ENCODE measurements at regions not wholly inside any gene's neighbourhood (a gene's known extent, or its start where the extent isn't known, plus 50 kb on each side); places are given as distances from the start of the nearest gene placed in this dataset.

GRCh38 chr3:184491867-184492615, 69.5 kb upstream of the EPHB3 start:
- peaks cover 64% of the 10 kb centered on the region for H3K27me3 Mint-ChIP-seq (ENCODE audit: low read depth, unreplicated experiment)
- no peaks in the 10 kb centered on the region for H3K4me1 ChIP-seq (ENCODE audit: insufficient read depth, low read length)
- H3K27me3 ChIP-seq (ENCODE audit: insufficient read depth, low read length) = peaks cover 66% of the 10 kb centered on the region
- no peaks in the 10 kb centered on the region for H3K9me3 ChIP-seq (ENCODE audit: insufficient read depth, low read depth, low read length)
- H4K20me1 ChIP-seq (ENCODE audit: insufficient read depth, low read length) = no peaks in the 10 kb centered on the region
- H3K4me1 Mint-ChIP-seq (ENCODE audit: low read depth, unreplicated experiment) = no peaks in the 10 kb centered on the region
- no peaks in the 10 kb centered on the region for H3K79me2 ChIP-seq (ENCODE audit: insufficient read depth, low read length)
- no peak overlapping the region for H3K27ac Mint-ChIP-seq (ENCODE audit: unreplicated experiment)
- no peak overlapping the region for H3K27ac ChIP-seq (ENCODE audit: low read depth, low read length)
- H3K36me3 ChIP-seq (ENCODE audit: insufficient read depth, low read length) = no peaks in the 10 kb centered on the region
- DNase-seq (ENCODE audit: low read depth) (no peak), FAIRE-seq (no peak)
- peak overlapping the region; percentile 30 for H3K4me3 Mint-ChIP-seq (ENCODE audit: unreplicated experiment)
- H3K4me2 ChIP-seq (ENCODE audit: low read length) = peak overlapping the region; percentile 36
- H3K9me3 Mint-ChIP-seq (ENCODE audit: unreplicated experiment) = peaks cover 12% of the 10 kb centered on the region
- H2AFZ ChIP-seq (ENCODE audit: low read depth, low read length) = no peak overlapping the region
- TF ChIP-seq EZH2 (IDR thresholded peaks at IDR 0.05; ENCODE audit: insufficient read depth, low read length) (peak; percentile 62), CTCF (IDR thresholded peaks at IDR 0.05; ENCODE audit: insufficient read depth, low read depth, low read length) (no peak)
- H3K36me3 Mint-ChIP-seq (ENCODE audit: low read depth, unreplicated experiment) = no peaks in the 10 kb centered on the region
- H3K9ac ChIP-seq (ENCODE audit: low read length) = no peak overlapping the region
- H3K4me3 ChIP-seq (ENCODE audit: insufficient read depth, low read depth, low read length) = no peak overlapping the region

- H3K9me3 Mint-ChIP-seq (ENCODE audit: unreplicated experiment) = peaks cover 15% of the 10 kb centered on the region
- H3K4me3 ChIP-seq (ENCODE audit: insufficient read depth, low read depth, low read length) = no peak overlapping the region
- no peaks in the 10 kb centered on the region for H3K4me1 ChIP-seq (ENCODE audit: insufficient read depth, low read length)
- FAIRE-seq = no peak
- H2AFZ ChIP-seq (ENCODE audit: low read depth, low read length) = no peak overlapping the region
- H4K20me1 ChIP-seq (ENCODE audit: insufficient read depth, low read length) = no peaks in the 10 kb centered on the region
- DNase-seq (ENCODE audit: low read depth) = no peak
- H3K4me3 Mint-ChIP-seq (ENCODE audit: unreplicated experiment) = no peak overlapping the region
- no peak overlapping the region for H3K27ac Mint-ChIP-seq (ENCODE audit: unreplicated experiment)
- H3K27me3 ChIP-seq (ENCODE audit: insufficient read depth, low read length) = peaks cover 38% of the 10 kb centered on the region
- H3K9ac ChIP-seq (ENCODE audit: low read length) = no peak overlapping the region
- H3K79me2 ChIP-seq (ENCODE audit: insufficient read depth, low read length) = no peaks in the 10 kb centered on the region
- H3K36me3 Mint-ChIP-seq (ENCODE audit: low read depth, unreplicated experiment) = peaks cover 4% of the 10 kb centered on the region
- no peak overlapping the region for H3K27ac ChIP-seq (ENCODE audit: low read depth, low read length)
- peaks cover 36% of the 10 kb centered on the region for H3K27me3 Mint-ChIP-seq (ENCODE audit: low read depth, unreplicated experiment)
- no peak overlapping the region for H3K4me2 ChIP-seq (ENCODE audit: low read length)
- no peak for TF ChIP-seq EZH2 (IDR thresholded peaks at IDR 0.05; ENCODE audit: insufficient read depth, low read length)
- no peak for TF ChIP-seq CTCF (IDR thresholded peaks at IDR 0.05; ENCODE audit: insufficient read depth, low read depth, low read length)
- no peaks in the 10 kb centered on the region for H3K36me3 ChIP-seq (ENCODE audit: insufficient read depth, low read length)
- no peaks in the 10 kb centered on the region for H3K4me1 Mint-ChIP-seq (ENCODE audit: low read depth, unreplicated experiment)
- H3K9me3 ChIP-seq (ENCODE audit: insufficient read depth, low read depth, low read length) = peaks cover 6% of the 10 kb centered on the region
Measured at GRCh38 chr3:184496933-184497332, 64.7 kb upstream of the EPHB3 start.

GRCh38 chr3:184497804-184498203, 63.8 kb upstream of the EPHB3 start:
- H3K27ac ChIP-seq (ENCODE audit: low read depth, low read length) = no peak overlapping the region
- Mint-ChIP-seq H3K27me3 (ENCODE audit: low read depth, unreplicated experiment) (peaks cover 34% of the 10 kb centered on the region), H3K4me3 (ENCODE audit: unreplicated experiment) (no peak overlapping the region), H3K36me3 (ENCODE audit: low read depth, unreplicated experiment) (peaks cover 5% of the 10 kb centered on the region), H3K27ac (ENCODE audit: unreplicated experiment) (no peak overlapping the region), H3K4me1 (ENCODE audit: low read depth, unreplicated experiment) (no peaks in the 10 kb centered on the region), H3K9me3 (ENCODE audit: unreplicated experiment) (peaks cover 19% of the 10 kb centered on the region)
- no peaks in the 10 kb centered on the region for H4K20me1 ChIP-seq (ENCODE audit: insufficient read depth, low read length)
- H2AFZ ChIP-seq (ENCODE audit: low read depth, low read length) = no peak overlapping the region
- TF ChIP-seq EZH2 (IDR thresholded peaks at IDR 0.05; ENCODE audit: insufficient read depth, low read length) = no peak
- TF ChIP-seq CTCF (IDR thresholded peaks at IDR 0.05; ENCODE audit: insufficient read depth, low read depth, low read length) = no peak
- no peak for DNase-seq (ENCODE audit: low read depth)
- H3K9me3 ChIP-seq (ENCODE audit: insufficient read depth, low read depth, low read length) = peaks cover 10% of the 10 kb centered on the region
- no peaks in the 10 kb centered on the region for H3K4me1 ChIP-seq (ENCODE audit: insufficient read depth, low read length)
- no peak for FAIRE-seq
- no peaks in the 10 kb centered on the region for H3K79me2 ChIP-seq (ENCODE audit: insufficient read depth, low read length)
- H3K36me3 ChIP-seq (ENCODE audit: insufficient read depth, low read length) = no peaks in the 10 kb centered on the region
- no peak overlapping the region for H3K4me3 ChIP-seq (ENCODE audit: insufficient read depth, low read depth, low read length)
- peaks cover 32% of the 10 kb centered on the region for H3K27me3 ChIP-seq (ENCODE audit: insufficient read depth, low read length)
- H3K4me2 ChIP-seq (ENCODE audit: low read length) = no peak overlapping the region
- no peak overlapping the region for H3K9ac ChIP-seq (ENCODE audit: low read length)
